Renal cortex interstitium (tissue), 11 donors: ENCODE measurements at regions not wholly inside any gene's neighbourhood (a gene's known extent, or its start where the extent isn't known, plus 50 kb on each side); places are given as distances from the start of the nearest gene placed in this dataset.

Source experiments
- DNase-seq, 11 donors: peaks; one replicate each; pipeline ENCODE4 v3.0.0-alpha.2; 2013; ENCODE audit warnings: low read depth in 9 of 11, low spot score in 4 of 11; ENCODE audit errors: extremely low read depth in 1 of 11

DNA sequence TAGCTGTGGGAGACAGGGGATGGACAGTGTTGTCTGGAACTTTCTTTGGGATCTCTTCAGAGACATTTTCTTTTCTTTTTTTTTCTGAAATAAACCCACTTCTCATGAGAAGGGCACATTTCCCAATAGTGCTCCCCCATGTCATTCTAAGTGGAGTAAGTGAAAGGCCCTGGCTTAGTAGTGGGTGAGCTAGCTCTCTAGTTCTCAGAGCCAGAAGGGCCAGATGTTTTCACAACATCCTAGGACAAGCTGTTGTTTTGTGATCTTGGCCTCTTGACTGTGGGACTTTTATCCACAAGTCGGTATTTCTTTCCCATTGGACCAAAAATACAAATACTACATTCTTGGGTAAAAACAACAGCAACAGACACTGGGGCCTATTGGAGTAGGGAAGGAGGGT lies 607.7 kb upstream of the TENM4 start:
- DNase-seq = no peak

DNA sequence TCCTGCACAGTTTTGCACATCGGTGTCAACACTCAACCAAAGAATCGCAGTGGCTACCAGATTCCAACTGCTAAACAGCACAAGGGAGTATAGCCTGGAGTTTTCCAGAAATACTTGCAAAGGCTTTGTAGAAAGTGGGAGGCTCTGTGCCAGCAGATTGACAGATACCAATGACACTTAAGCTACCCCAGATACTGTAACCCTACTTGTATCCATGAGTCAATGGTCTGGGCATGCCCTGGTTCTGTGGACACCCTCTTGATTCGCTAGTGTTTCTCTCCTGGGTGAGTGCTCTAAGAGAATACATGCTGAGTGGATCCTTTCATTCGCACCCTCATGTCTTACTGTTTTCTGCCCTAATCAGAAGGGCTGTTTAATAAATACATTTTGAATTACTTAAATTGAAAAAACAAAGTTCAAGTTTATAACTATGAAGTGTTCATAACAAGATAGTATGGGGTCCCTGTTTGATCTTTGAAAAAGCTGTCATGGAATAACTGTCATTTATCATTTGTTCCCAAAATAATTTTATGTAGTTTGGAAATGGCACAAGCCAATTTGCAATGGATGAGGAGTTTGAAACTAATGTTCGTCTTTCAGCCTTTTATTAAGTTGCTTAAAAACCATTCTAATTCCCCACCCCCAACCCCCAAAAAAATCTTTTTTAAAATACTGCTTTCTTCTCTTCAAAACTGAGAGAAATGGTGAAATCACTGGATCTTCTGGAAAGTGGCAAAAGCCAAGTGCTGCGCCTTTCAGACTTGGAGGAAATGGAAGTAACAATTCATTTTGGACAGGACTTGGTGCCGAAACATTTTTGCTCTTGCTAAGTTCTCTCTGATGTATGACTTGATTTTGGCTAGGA lies 600.5 kb upstream of the TENM4 start:
- no peak for DNase-seq

DNA sequence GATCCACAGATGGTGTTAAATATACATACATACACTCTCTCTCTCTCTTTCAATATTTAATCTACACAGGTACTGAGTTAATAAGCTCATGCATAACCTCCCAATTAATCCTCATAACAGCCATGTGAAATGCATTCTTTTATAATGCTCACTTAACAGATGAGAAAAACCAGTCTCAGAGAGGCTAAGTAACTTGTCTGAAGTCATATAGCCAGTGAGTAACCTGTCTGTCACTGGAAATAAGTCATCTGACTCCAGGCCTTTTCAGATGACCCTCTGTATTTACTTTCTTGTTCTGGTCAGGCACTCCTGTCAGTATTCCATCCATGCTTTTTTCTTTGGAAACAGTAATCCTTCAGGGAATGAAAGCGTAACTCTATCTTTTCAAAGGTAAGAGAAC lies 594.0 kb upstream of the TENM4 start:
- no peak for DNase-seq

DNA sequence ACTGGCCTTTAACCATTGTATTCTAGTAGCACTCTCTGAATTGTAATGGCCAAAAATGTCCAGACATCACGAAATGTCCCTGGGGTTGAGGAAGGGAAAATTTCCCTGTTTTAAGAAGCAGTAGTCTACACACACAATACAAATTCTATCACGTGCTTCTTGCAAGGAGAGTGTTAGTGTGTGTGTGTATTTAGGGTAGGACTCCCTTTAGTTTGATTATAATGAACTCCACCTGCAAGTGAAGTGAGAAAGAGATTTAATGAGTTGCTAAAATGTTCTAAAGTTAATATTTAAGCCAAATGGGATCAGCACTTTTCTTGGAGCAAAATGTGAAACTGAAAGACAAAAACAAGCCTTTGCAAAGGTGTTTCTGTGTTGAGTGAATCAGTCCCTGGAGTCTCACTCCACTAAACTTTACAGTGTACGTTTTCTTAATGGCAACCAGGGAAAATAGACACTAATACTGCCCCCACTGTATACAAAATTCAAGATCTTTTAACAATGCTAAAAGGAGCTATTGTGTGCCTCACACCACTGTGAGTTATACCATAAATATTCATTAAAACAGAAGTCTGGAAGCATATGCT lies 590.3 kb upstream of the TENM4 start:
- peak in 3 of 11 donors; percentile 5 to 24 (median 9) for DNase-seq

DNA sequence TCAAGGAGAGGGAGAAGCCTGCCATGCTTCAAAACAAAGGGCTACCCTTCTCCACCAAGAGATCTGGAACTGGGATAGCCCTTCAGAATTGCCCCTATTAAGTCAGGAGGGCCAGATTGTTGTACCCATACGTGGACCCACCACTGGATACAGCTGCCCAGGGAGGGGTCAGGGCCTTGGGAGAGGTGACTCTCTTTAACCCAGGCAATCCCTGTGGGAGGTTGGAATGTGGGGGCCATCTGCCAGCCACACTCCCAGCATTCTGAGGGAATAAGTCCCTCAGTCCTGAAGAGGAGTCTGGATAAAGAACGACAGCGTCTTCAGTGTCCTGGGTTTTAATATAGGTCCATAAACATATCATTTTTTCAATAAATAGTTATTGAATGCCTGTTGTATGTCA lies 588.2 kb upstream of the TENM4 start:
- DNase-seq = no peak

DNA sequence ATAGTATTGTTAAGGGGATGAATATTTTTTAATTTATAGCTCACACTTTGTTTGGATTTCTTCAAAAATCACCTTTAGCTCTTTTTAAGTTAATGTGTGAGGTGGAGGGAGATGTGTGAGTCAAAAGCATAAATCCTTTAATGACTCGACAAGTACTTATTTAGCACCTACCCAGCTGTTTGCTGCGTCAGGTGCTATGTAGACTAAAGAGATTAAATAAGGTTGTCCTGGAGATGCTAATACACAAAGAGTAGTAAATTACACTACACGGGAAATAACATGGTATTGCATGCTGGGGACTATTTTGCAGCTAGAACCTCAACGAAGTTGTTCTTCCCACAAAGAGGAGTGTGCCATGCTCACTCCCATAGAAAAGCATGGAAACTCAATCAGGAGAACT lies 583.3 kb upstream of the TENM4 start:
- DNase-seq = no peak

DNA sequence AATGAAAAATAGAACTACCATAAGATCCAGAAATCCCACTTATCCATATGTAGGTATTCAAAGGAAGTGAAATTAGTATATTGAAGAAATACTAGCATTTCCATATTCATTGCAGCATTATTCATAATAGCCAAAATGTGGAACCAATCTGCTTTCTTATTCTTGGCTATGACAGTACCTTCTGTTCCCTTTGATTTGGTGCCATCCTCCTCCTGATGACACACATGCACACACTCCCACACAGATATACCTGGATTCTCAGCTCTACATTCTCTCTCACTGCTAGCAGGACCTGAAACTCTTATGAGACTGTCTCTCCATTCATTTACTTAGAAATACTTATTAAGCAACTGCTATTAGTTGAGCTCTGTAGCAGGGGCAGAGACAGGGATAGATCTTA lies 582.6 kb upstream of the TENM4 start:
- DNase-seq = no peak

DNA sequence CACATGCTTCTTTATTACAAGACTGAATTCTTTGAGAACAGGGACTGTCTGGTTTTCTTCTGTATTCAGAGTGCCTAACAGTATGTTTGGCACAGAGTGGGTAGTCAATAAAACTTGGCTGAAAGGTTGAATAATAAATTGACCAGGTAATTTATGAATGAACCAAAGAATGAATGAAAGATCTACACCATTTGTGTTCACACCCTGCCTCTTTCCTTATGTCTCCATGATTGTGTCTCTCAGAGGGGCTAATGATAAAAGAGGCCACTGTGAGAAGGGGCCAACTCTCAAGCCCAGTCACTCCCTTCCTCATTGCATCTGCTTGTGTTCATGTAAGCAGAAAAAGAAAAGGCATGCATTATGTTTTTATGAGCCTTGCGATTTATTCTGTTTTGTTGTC lies 569.7 kb upstream of the TENM4 start:
- DNase-seq = no peak

DNA sequence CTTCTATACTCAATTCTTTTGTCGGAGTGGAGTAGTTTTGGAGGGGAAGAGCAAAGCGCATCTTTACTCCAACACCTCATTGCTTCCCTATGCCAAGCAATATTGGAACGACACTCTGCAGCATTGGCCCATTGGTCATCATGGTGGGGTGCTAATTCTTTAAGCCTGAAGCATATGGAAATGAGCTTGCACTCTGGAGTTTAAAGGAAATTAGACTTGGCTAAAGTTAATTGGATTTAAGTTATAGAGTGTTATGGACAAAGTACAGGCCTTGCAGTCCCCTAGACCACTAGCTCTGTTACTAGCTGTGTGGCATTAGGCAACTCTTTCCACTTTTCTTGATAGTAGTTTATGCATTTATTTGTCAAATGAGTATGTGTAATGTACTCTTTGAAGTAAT lies 568.3 kb upstream of the TENM4 start:
- DNase-seq = no peak

DNA sequence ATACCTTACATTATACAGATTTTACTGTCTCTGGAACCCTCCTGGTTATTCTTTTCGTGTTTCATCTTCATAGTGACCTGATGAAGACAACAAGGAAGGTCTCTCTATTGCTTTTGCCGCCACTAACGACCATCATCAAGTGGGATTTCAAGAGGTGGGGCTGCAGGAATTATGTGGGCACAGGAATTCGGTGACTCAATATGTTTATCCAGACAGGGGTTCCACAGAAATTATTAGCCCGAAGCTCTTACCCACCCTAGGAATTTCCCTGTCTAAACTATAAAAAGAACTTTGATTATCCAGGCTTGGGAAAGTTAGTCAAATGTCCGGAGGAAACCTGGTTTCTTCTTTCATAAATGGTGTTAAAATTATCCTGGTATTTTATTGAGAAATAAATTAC lies 566.8 kb upstream of the TENM4 start:
- DNase-seq = no peak

DNA sequence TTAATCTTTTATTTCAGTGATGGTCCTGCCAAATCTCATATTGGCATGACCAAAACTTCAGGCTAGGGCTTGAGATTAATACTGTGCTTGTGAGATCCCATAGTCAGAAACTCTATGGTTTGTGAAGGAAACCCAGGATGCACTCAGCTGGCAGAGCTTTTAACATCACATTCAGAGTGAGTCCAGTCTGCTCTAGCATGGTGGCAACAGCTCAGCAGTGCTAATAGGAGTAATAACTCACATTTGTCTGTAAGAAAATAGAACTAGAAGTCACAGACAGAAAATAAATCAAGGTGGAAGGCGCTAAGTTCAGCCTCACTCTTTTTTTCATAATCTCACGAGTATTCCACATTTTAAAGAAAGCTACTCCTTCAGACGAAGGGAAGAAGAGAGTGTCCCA lies 549.3 kb upstream of the TENM4 start:
- no peak for DNase-seq

DNA sequence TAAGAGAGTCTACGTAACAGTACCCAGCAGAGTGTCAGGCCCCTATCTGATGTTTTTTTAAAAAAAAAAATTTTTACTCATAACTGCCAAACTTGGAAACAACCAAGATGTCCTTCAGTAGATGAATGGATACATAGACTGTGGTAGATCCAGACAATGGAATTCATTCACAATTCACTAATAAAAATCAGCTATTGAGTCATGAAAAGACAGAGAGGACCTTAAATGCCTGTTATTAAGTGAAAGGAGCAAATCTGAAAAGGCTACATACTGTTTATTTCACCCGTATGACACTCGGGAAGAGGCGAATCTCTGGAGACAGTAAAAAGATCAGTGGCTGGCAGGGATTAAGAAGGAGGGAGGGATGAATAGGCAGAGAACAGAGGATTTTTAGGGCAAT lies 541.4 kb upstream of the TENM4 start:
- no peak for DNase-seq

DNA sequence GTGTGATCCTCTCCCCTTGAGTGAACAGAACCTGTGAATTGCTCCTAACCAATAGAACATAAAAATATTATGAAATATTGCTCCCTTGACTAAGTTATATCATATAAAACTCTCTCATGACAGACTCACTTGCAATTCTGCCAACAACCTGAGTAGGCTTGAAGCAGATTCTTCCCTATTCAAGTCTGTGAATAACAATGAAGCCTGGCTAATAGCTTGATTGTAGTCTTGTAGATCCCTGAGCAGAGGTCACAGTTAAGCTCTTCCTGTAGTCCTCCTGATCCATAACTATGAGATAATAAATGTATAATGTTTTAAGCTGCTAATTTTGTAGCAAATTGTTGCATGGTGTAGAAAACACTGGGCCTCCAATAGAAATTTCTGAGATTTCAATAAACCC lies 540.1 kb upstream of the TENM4 start:
- no peak for DNase-seq

DNA sequence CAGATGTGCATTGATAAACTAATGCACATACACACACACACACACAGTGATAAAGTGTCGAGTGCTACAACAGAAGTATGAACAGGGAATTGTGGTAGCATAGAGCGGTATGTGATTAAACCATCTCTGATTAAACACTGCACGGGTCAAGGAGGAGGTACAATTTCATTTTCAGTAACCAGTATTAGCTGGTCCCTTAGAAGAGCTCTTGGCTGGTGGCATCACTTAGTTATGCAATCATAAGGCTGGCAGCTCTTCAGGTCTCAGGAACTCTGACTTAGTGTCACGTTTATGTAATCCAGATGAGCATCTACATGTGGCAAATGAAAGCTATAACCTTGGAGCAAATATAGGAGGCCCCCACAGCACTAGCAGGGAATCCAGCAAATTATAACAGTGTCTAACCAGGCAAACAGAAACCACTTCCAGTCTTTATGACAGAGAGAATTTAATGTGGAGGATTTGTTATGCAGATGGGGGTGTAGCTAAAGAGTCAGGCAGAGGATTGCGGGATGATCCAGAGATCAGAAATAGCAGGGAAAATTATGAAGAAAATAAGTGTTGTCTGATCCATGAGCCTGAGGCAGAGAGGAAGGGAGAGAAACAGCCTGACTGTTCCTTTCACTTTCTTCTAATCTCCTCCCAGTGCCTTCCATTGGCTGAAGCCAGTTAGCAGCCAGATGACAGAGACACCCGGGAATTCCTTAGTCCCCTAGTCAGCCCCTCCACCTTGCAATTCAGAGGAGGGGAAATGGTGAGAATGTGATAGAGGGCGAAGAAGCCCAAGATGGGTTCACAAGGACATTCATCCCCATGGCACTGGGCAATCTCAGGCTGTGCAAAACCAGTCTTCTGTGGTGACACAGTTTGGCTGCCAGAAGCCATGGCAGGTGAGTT lies 533.1 kb upstream of the TENM4 start:
- no peak for DNase-seq

DNA sequence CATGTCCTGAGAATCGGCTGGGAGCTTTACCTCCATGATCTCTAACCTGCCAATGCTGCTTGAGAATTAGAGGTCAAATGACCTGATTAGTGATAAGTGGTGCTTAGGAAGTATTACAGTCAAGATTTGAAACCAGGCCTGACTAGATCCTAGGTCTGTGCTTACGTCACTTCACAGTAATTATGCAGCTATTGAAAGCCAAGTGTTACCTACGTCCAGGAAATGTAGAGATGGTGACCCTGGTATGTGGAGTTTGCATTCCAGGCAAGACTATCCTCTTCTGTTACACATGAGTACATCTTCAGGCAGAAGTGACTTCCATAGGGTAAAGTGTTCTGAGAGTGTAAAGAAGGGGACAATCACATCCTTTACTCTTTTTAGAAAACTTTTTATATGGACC lies 530.4 kb upstream of the TENM4 start:
- DNase-seq = no peak

DNA sequence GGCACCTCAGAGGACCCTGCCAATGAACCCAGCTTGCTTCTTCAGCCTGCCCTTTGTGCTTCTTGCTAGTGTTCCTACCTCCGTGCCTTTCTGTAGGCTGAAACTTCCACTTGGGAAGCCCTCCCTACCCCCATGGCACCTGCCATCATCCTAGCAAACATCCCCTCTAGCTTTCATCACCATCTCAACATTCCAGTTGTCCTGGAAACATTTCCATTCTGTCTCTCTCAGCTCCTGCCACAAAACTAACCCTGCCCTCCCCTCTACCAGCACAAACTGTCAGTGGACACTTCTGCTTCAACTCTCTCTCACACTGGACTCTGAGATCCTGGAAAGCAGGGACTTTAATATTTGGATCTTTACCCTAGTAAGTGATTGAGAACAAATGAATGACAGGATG lies 525.8 kb upstream of the TENM4 start:
- DNase-seq = no peak

DNA sequence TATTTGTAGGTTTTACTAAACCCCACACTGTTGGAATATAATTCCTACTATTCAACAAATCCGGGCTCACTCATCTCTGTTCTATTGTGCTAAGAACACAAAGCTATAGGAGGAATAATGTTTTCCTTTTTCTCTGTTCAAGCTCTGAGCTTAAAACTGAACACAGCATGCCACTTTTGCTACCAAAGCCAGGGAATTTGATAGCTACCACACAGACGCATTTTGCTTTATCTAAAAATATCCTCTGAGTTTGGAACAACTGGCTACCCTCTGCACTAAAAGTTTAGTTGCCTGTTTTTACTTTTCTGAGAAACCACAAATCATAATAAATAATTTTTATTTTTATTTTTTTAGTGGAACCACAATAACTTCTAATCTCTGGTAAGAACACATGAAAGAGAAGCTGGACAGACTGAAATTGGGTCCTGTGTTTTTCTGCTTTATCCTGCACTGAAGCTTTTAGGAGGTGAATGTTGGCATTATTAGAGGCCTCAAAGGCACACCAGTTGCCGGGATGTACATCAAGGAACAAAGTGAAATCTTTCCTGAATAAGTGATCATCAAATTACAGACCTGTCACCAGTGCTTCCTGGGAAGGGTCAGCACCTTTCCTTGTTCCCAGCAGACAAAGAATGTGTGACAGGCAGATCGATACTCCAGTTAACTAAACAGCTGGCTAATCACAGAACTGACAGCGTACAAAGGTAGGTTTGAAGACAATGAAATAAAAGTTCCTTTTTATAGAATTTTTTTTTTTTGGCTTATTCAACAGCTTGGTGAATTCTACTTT lies 523.2 kb upstream of the TENM4 start:
- no peak for DNase-seq

DNA sequence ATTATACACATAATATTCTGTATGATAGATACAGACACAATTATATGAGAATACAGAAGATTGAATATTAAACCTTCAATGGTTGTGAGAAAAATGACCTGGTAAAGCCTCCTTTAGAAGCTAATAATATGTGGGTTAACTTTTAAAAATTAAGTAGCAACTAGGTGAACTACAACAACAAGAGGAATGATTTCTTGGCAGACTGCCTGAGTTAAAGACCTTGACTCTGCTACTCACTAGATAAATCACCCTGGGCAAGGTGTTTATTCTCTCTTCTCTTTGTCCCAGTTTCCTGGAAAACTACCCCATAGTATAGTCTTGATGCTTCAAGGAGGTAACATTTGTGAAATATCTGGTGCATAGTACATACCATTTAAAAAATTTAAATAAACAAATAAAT lies 519.6 kb upstream of the TENM4 start:
- DNase-seq = peak in 1 of 11 donors; percentile 9

DNA sequence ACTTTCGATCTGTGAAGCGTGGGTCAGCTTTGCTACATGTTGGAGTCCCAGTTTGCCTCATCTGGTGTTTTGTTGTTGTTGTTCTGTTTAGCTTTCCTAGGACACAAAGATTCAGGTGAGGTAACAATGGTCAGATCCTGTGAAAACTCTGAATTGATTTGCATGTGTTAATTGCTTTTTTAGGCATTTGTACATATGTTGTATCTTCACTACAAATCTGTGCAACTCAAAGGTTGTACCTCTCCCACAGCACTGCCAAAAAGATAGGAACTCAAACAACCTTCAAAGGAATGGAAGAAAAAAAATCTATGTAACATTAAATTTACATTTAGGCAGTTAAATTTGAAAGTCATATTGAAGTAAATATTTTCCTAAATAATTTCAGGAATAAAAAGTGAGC lies 518.5 kb upstream of the TENM4 start:
- DNase-seq = no peak
